GM18505 (cell line): ENCODE measurements at regions not wholly inside any gene's neighbourhood (a gene's known extent, or its start where the extent isn't known, plus 50 kb on each side); places are given as distances from the start of the nearest gene placed in this dataset.
"Not testable (repeated sequence)": the region's sequence is repeated elsewhere in the genome, so short reads cannot be mapped to it uniquely, and the experiment has no call there.

ENCODE experiments used
- ATAC-seq: cut with Tn5 transposase; IDR thresholded peaks from one replicate; pipeline ENCODE4 v1.9.1; 2021; ENCODE audit not compliant: unreplicated experiment
- POLR2A ChIP-seq: IDR thresholded peaks from 4 replicates; pipeline ENCODE4 v1.6.1; 2011; ENCODE audit warnings: borderline replicate concordance; ENCODE audit not compliant: insufficient read depth, insufficient read length; ENCODE audit errors: extremely low read depth

DNA sequence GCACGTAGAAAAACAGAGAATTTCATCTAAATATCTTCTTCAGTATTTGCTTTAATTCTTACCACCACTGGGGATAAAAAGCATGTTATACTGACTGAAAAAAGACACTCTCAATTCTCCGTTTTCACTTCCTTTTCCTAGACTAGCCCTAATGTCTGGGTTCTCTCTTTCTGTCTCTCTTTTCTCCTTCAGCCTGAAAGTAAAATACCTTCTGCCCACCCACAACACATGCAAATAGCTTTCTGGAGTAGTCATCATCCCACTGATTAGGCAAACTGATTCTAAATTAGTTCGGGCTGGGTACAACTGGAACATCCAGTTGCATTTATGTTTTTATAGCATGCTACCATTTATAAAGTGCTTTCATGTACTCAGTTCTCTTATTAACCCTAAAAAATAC, 142.4 kb upstream of the ANKRD50 start:
- no peak for TF ChIP-seq POLR2A
- ATAC-seq, result peak; percentile 80

DNA sequence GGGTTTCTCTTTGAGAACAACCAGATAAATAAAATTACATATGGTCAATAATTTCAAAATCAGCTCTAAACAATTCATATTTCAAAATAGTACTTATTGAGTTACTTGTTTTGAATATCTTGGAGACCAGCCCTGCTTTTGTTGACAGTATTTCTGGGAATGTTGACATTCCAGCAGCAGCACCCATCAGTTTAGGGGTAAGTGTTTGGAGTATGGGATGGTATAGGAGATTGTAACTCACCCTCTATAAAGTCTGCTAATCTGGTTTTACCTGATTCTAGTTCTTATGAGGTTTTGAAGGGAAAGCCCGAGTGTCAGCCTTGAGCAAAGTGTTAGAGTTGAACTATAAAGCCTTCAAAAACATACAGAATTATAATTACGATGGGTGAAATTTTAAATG, 139.2 kb upstream of the ANKRD50 start:
- no peak for ATAC-seq
- no peak for TF ChIP-seq POLR2A

DNA sequence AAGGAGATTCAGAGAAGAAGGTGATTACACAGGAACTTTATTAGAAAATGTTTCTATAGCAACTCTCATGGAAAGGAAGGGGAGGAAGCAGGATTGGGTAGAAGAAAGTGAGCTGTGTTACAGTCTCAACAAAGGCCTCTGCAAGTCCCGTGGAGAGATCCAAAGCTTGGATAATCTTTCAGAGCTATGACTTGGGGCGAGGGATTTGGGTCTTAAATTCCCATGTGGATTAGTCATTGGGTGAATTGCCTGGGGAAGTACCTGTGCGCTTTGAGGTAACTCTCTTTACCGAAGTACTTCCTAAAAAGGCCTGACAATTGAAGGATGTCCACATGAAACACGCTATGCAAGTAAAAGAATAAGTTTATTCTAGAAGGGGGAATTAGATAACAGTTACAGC, 133.8 kb upstream of the ANKRD50 start:
- no peak for TF ChIP-seq POLR2A
- ATAC-seq, result no peak

DNA sequence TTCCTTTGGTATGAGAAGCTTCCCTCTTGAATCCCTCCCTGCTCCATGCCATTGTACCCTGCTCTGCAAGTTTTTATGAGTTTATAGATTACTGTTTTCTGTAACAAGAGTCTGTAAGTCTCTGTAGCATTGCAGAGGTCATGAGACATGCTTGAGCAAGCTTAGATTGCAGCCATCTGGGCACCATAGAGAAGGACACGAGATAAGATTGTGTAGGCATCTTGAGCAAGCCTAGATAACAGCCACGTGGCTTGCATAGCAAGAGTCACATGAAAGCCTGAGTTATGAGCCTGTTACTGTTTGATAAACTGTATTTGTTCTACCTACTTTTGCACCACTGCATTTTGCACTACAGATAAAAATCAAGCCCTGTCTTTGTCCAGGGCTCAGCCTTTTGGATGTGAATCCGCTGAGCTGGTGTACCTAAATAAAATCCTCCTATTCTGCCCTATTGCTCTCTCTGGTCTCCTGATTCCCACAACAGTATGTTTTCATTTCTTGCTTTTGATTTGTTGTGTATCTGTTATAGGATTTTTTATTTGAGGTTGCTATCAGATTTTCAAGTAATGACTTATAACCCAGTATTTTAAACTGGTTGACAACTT, 127.4 kb upstream of the ANKRD50 start:
- no peak for TF ChIP-seq POLR2A
- no peak for ATAC-seq

DNA sequence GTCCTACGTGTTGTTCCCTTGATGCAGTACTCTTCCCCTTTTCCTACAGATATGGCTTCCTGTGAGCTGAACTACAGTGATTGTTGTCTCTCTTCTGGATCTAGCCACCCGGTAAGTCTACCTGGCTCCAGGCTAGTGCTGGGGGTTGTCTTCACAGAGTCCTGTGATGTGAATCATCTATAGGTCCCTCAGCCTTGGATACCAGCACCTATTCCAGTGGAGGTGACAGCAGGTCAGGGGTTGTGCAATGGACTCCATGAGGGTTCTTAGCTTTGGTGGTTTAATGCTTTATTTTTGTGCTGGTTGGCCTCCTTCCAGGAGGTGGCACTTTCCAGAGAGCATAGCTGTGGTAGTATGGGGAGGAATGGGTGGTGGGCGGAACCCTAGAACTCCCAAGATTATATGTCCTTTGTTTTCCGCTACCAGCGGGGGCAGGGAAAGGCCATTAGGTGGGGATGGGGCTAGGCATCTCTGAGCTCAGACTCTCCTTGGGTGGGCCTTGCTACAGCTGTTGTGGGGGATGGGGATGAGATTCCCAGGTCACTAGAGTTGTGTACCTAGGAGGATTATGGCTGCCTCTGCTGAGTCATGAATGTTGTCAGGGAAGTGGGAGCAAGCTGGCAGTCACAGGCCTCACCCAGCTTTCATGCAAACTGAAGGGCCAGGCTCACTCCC, 121.4 kb upstream of the ANKRD50 start:
- no peak for TF ChIP-seq POLR2A

DNA sequence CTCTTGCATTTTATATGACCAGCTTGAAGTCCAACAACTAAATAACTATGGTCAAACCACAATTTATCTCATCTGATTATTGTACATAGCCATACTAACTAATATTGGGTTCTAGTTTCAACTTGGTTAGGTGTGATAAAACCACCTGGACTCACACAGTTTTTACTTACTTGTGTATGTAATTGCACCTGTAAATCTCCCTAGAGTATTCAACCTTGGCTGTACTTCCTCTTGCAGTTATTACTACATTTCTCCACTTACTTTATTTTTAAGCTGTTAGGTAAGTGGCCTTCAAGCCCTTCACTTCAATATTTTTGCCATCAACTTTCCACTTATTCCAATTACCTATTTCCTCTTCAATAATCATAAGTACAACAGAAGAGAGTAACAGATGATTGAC, 115.8 kb upstream of the ANKRD50 start:
- no peak for TF ChIP-seq POLR2A
- no peak for ATAC-seq

More for the DNA sequence above, 121.4 kb upstream of the ANKRD50 start:
- no peak for ATAC-seq

DNA sequence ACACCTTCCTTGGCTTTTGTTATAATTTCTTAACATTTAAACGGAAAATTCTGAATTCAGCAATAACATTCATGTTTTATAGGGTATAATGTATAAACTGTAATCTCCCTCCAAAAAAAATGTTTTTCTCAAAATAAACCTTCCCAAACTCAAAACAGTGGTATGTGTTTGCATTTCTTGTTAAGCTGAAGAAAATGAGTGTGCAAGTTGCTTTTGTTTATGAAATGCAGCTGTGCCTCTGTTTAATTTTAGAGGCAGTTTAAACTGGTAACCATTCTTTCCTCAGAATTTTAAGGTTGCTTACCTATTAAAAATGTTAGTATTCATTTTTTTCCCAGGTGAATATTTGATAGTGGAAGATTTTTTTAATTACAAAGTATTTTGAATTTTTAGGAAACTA, 105.0 kb upstream of the ANKRD50 start:
- ATAC-seq, result no peak
- no peak for TF ChIP-seq POLR2A

DNA sequence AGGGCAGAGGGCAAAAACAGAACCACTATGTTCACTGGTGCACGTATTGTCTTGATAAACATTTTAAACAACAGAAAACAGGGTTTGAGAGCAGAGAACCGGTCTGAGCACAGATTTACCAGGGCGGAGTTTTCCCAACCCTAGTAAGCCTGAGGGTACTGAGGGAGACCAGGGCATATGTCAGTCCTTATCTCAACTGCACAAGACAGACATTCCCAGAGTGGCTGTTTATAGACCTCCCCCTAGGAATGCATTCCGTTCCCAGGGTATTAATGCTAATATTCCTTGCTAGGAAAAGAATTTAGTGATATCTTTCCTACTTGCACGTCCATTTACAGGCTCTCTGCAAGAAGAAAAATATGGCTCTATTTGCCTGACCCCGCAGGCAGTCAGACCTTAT, 99.7 kb upstream of the ANKRD50 start:
- not testable (repeated sequence) for ATAC-seq

DNA sequence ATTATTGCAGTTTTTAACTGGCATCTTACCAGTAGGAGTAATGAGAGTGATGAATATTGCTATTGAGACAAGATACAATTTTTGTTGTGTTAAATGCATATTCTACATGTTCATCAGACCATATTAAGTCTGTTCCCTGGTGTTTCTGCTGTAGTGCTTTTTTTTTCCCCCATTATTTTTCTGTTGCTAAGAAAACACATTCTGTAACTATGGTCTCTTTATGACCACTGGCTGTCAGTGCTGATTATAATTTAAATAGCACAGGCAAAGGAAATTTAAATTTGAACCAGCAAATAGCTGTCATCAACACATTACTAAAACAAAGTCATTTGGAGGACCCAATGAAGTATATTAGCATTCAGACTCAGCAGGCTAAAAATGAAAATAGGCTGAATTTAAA, 98.3 kb upstream of the ANKRD50 start:
- TF ChIP-seq POLR2A, result no peak
- no peak for ATAC-seq

DNA sequence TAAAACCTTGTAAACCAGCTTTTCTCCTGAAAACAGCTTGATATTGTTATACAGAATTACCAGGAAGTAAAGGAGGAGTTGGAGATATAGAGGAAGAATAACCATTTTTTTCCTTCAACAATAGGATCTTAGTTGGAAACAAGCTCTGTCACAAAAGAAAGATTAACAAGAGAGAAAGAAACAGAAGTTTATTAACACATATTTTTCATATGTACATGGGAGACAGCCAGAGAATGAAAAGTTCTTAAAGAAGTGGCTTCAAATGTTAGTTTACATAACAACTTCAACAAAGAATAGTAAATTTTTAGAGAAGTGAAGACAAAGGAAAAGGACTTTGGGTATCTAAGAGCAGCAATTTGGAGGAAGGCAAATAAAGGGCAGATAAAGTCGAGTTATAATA, 94.9 kb upstream of the ANKRD50 start:
- no peak for TF ChIP-seq POLR2A
- ATAC-seq, result no peak

DNA sequence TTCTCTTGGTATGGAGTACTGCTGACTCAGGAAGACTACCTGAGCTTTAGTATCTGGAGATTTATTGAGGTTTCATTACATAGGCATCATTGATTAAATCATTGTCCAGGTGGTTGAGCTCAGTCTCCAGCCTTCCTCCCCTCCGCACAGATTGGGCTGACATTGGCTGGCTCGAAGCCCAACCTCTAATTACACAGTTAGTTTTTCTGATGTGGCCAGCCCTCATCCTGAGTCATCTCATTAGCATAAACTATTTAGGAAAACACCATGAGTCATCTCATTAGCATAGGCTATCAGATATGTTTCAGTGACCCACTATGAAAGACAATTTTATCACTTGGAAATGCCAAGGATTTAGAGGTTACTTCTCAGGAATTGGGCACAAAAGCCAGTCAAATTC, 93.9 kb upstream of the ANKRD50 start:
- no peak for TF ChIP-seq POLR2A
- ATAC-seq, result no peak

DNA sequence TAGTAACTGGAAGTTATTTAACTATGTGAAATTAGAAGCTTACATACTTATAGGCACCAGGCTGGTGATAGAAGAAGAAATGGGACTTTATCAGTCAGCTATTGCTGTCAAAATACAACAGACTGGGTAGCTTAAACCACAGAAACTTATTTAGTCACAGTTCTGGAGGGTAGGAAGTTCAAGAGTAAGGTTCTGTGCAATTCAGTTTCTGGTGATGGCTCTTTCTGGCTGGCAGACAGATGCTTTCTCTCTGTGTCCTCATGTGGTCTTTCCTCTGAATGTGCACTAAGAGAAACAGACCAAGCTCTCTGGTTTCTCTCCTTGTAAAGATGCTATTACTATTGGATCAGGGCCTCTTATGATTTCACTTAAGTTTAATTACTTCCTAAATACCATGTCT, 92.1 kb upstream of the ANKRD50 start:
- ATAC-seq, result peak; percentile 85

DNA sequence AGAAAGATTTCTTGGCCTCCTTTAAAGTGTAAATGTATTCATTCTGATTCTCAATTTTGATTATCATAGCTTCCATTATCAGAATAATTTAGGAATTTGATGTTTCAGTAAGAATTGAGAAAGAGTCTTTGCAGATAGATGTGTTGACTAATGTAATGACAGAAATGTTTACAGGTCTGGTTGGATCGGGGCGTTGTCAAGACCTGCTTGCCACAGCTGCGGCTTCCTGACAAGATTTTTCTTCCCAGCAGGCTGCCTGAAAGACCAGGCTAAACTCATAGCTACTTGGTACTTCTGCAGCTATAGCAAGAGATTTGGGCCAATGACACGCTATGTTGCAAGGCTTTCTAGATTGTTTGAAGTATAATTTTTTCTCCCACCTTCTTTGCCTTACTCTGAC, 91.5 kb upstream of the ANKRD50 start:
- no peak for TF ChIP-seq POLR2A
- ATAC-seq, result peak; percentile 12

More for the DNA sequence above, 92.1 kb upstream of the ANKRD50 start:
- no peak for TF ChIP-seq POLR2A

DNA sequence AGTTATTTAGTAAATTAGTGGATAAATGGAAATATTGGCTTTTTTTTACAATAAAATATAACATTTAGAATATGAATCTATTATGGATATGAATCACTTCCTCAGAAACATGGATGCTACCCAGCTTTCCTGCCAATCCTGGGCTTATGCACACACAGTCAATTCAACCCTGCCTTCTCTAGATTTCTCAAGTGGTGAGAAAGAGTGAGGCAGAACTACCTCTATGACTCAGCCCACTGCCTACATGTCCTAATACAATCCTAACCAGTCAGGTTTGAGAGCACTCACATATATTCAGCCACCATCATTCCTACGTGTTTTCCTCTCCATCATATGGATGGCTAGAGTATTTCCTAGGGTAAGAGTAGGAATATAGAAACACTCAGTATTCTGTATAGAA, 91.1 kb upstream of the ANKRD50 start:
- no peak for TF ChIP-seq POLR2A
- ATAC-seq, result peak; percentile 68

DNA sequence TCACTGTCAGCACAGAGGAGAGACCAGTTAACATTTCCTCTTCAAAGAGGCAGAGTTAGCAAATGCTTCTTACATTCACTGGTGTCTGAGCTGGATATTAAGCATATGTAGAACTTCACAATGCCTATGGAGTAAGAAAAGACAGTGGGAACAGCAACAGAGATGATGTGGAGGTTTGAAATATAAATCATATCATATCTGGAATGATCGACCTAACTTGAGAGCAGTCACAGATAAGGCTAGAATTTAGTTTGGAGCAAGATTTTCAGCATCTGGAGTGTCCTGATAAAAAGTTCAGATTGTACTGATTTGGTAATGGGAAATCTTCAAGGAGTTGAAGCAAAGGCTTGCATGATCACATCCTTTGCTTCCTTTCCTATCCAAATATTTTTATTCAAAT, 90.5 kb upstream of the ANKRD50 start:
- no peak for ATAC-seq
- TF ChIP-seq POLR2A, result no peak
